GM23338 (cell line): ENCODE measurements at regions not wholly inside any gene's neighbourhood (a gene's known extent, or its start where the extent isn't known, plus 50 kb on each side); places are given as distances from the start of the nearest gene placed in this dataset.

ENCODE experiments used
- ATAC-seq: fragments of 200-7000 bp; cut with Tn5 transposase; 3 replicates; pipeline ENCODE4 v1.9.1; 2020
- DNase-seq: peaks from one replicate; pipeline ENCODE4 v3.0.0-alpha.2; 2015; ENCODE audit warnings: low spot score
- H2AFZ ChIP-seq: fragments of 200-600 bp; sonication (generic); 2 replicates; pipeline ENCODE4 v1.8.0; 2016; ENCODE audit warnings: antibody characterized with exemption, mild to moderate bottlenecking, moderate library complexity
- H3F3A ChIP-seq: fragments of 200-600 bp; sonication (generic); replicated peaks from 2 replicates; pipeline ENCODE4 v1.8.0; 2017; ENCODE audit warnings: antibody characterized with exemption, mixed run types, low read depth
- H3K27ac ChIP-seq: fragments of 200-600 bp; sonication (generic); 2 replicates; pipeline ENCODE4 v1.6.1; 2016; ENCODE audit warnings: low read depth
- H3K27me3 ChIP-seq: fragments of 200-600 bp; sonication (generic); 2 replicates; pipeline ENCODE4 v1.8.0; 2016; ENCODE audit warnings: mild to moderate bottlenecking, mixed run types, moderate library complexity; ENCODE audit not compliant: insufficient read depth
- H3K36me3 ChIP-seq: fragments of 200-600 bp; sonication (generic); 2 replicates; pipeline ENCODE4 v1.8.0; 2016; ENCODE audit warnings: mild to moderate bottlenecking; ENCODE audit not compliant: insufficient read depth
- H3K4me1 ChIP-seq: fragments of 200-600 bp; sonication (generic); 2 replicates; pipeline ENCODE4 v1.8.0; 2016; ENCODE audit warnings: mild to moderate bottlenecking, moderate library complexity; ENCODE audit not compliant: insufficient read depth
- H3K4me2 ChIP-seq: fragments of 200-600 bp; sonication (generic); 2 replicates; pipeline ENCODE4 v1.7.1; 2017; ENCODE audit warnings: mixed run types
- H3K4me3 ChIP-seq: fragments of 200-600 bp; sonication (generic); 2 replicates; pipeline ENCODE4 v1.6.1; 2016; ENCODE audit warnings: mixed run types
- H3K79me2 ChIP-seq: fragments of 200-600 bp; sonication (generic); replicated peaks from 2 replicates; pipeline ENCODE4 v1.8.0; 2017; ENCODE audit warnings: mild to moderate bottlenecking; ENCODE audit not compliant: insufficient read depth
- H3K9me2 ChIP-seq: fragments of 200-600 bp; sonication (generic); 2 replicates; pipeline ENCODE4 v1.8.0; 2017; ENCODE audit not compliant: insufficient read depth
- H4K20me1 ChIP-seq: fragments of 200-600 bp; sonication (generic); replicated peaks from 2 replicates; pipeline ENCODE4 v1.8.0; 2017; ENCODE audit warnings: mild to moderate bottlenecking; ENCODE audit not compliant: insufficient read depth
- H3K27ac Mint-ChIP-seq: 2 replicates; pipeline ENCODE4 v1.8.0; 2020; ENCODE audit warnings: inconsistent platforms, mild to moderate bottlenecking, moderate library complexity, mixed read lengths
- H3K27me3 Mint-ChIP-seq: 3 replicates; pipeline ENCODE4 v1.8.0; 2022; ENCODE audit warnings: low read depth, mild to moderate bottlenecking, moderate library complexity, mixed read lengths, inconsistent platforms; ENCODE audit not compliant: insufficient read depth, poor library complexity
- H3K36me3 Mint-ChIP-seq: 3 replicates; pipeline ENCODE4 v1.8.0; 2021; ENCODE audit warnings: low read depth, mild to moderate bottlenecking, inconsistent platforms, moderate library complexity, mixed read lengths
- H3K4me1 Mint-ChIP-seq: 3 replicates; pipeline ENCODE4 v1.8.0; 2020; ENCODE audit warnings: mild to moderate bottlenecking, inconsistent platforms, mixed read lengths
- H3K4me3 Mint-ChIP-seq: 3 replicates; pipeline ENCODE4 v1.8.0; 2021; ENCODE audit warnings: moderate library complexity, mild to moderate bottlenecking, inconsistent platforms, mixed read lengths
- H3K9me3 Mint-ChIP-seq: 3 replicates; pipeline ENCODE4 v1.8.0; 2020; ENCODE audit warnings: moderate library complexity, mild to moderate bottlenecking, inconsistent platforms, mixed read lengths
- CREB1 ChIP-seq: fragments of 250-450 bp; sonication (Bioruptor Pico); IDR thresholded peaks from 2 replicates; pipeline ENCODE4 v1.5.0; 2020; ENCODE audit warnings: low read depth, mild to moderate bottlenecking, moderate library complexity
- EZH2phosphoT487 ChIP-seq: fragments of 200-600 bp; sonication (generic); IDR thresholded peaks from one replicate; pipeline ENCODE4 v1.8.1; 2018; ENCODE audit warnings: antibody characterized with exemption; ENCODE audit not compliant: unreplicated experiment
- JUNB ChIP-seq: IDR thresholded peaks from one replicate; pipeline ENCODE4 v1.6.1; 2016; ENCODE audit warnings: antibody characterized with exemption; ENCODE audit not compliant: unreplicated experiment
- POLR2AphosphoS5 ChIP-seq: IDR thresholded peaks from 2 replicates; pipeline ENCODE4 v1.6.1; 2016; ENCODE audit warnings: antibody characterized with exemption, low read depth
- STAT1 ChIP-seq: IDR thresholded peaks from one replicate; pipeline ENCODE4 v1.6.1; 2016; ENCODE audit warnings: antibody characterized with exemption; ENCODE audit not compliant: unreplicated experiment
- ZNF114 ChIP-seq: fragments of 250-450 bp; sonication (Bioruptor Pico); IDR thresholded peaks from 2 replicates; pipeline ENCODE4 v1.5.0; 2020; ENCODE audit warnings: mild to moderate bottlenecking, moderate library complexity
- ZNF331 ChIP-seq: fragments of 250-450 bp; sonication (Bioruptor Pico); IDR thresholded peaks from 2 replicates; pipeline ENCODE4 v1.5.0; 2020; ENCODE audit warnings: low read depth, mild to moderate bottlenecking, moderate library complexity
- ZNF462 ChIP-seq: fragments of 250-450 bp; sonication (Bioruptor Pico); IDR thresholded peaks from 2 replicates; pipeline ENCODE4 v1.5.0; 2020; ENCODE audit warnings: mild to moderate bottlenecking, moderate library complexity
- TF ChIP-seq, protein P1 (sequence below), 2 experiments: fragments of 200-600 bp in 1 of 2; sonication (generic) in 1 of 2; conservative IDR thresholded peaks; 2 replicates each; pipeline versions ENCODE4 v1.5.1 to v1.6.1; 2016 to 2017; ENCODE audit warnings: antibody characterized with exemption in 2 of 2, low read depth in 2 of 2, mild to moderate bottlenecking in 2 of 2, moderate library complexity in 1 of 2
- TF ChIP-seq, protein P2 (sequence below): IDR thresholded peaks from 2 replicates; pipeline ENCODE4 v1.6.1; 2016; ENCODE audit warnings: antibody characterized with exemption
- TF ChIP-seq, protein P3 (sequence below): IDR thresholded peaks from one replicate; pipeline ENCODE4 v1.6.1; 2018; ENCODE audit warnings: antibody characterized with exemption; ENCODE audit not compliant: unreplicated experiment

- TF ChIP-seq ZNF462 (CRISPR knock-in tag): no peak
- TF ChIP-seq POLR2AphosphoS5: no peak
- TF ChIP-seq ZNF331 (CRISPR knock-in tag): no peak
- TF ChIP-seq CREB1: no peak
- no peak for TF ChIP-seq JUNB
- TF ChIP-seq, protein P1, sequence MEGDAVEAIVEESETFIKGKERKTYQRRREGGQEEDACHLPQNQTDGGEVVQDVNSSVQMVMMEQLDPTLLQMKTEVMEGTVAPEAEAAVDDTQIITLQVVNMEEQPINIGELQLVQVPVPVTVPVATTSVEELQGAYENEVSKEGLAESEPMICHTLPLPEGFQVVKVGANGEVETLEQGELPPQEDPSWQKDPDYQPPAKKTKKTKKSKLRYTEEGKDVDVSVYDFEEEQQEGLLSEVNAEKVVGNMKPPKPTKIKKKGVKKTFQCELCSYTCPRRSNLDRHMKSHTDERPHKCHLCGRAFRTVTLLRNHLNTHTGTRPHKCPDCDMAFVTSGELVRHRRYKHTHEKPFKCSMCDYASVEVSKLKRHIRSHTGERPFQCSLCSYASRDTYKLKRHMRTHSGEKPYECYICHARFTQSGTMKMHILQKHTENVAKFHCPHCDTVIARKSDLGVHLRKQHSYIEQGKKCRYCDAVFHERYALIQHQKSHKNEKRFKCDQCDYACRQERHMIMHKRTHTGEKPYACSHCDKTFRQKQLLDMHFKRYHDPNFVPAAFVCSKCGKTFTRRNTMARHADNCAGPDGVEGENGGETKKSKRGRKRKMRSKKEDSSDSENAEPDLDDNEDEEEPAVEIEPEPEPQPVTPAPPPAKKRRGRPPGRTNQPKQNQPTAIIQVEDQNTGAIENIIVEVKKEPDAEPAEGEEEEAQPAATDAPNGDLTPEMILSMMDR (conservative IDR thresholded peaks at IDR 0.05; ENCODE audit: low read depth in 2 of 2): no peak
- TF ChIP-seq ZNF114 (CRISPR knock-in tag): no peak
Measured at GRCh38 chr16:86747761-86748160, 169.4 kb downstream of the FOXL1 start (continued).

DNA sequence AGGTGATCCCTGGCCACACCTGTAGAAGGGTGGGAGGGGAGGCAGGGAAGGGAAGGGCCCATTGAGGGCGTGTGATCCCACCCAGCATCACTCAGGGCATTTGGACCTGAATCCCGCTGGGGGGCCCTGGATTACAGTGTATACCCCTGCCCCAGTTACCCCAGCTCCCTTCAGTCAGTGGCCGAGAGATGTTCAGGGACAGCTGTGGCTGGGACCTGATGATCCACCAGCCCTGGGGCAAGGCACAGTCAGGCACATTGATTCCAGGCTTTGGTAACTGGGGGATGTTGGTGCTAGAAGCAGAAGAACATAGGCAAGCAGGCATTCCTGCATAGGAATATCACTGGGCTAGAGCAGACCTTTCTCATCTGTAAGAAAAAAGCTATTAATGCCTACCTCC, 170.3 kb downstream of the FOXL1 start:
- Histone ChIP-seq H3K4me2 (no peak overlapping the region), H2AFZ (no peak overlapping the region), H3K9me2 (no peaks in the 10 kb centered on the region), H3K27me3 (no peaks in the 10 kb centered on the region), H3K79me2 (no peaks in the 10 kb centered on the region), H3K4me1 (no peaks in the 10 kb centered on the region), H3F3A (no peaks in the 10 kb centered on the region), H3K36me3 (no peaks in the 10 kb centered on the region), H4K20me1 (no peaks in the 10 kb centered on the region), H3K4me3 (no peak overlapping the region), H3K27ac (no peak overlapping the region)
- H3K36me3 Mint-ChIP-seq: no peaks in the 10 kb centered on the region; the same call in 2 of the 3 replicates
- no peaks in the 10 kb centered on the region; the same call in 2 of the 3 replicates for H3K9me3 Mint-ChIP-seq
- no peak for DNase-seq
- H3K4me1 Mint-ChIP-seq: peaks cover 20% of the 10 kb centered on the region
- H3K27me3 Mint-ChIP-seq: peaks cover 11% of the 10 kb centered on the region
- H3K27ac Mint-ChIP-seq: no peak overlapping the region
- no peak for ATAC-seq
- H3K4me3 Mint-ChIP-seq: no peak overlapping the region
- TF ChIP-seq STAT1 (no peak), POLR2AphosphoS5 (no peak), ZNF331 (CRISPR knock-in tag) (no peak), EZH2phosphoT487 (no peak)
- TF ChIP-seq, protein P2, sequence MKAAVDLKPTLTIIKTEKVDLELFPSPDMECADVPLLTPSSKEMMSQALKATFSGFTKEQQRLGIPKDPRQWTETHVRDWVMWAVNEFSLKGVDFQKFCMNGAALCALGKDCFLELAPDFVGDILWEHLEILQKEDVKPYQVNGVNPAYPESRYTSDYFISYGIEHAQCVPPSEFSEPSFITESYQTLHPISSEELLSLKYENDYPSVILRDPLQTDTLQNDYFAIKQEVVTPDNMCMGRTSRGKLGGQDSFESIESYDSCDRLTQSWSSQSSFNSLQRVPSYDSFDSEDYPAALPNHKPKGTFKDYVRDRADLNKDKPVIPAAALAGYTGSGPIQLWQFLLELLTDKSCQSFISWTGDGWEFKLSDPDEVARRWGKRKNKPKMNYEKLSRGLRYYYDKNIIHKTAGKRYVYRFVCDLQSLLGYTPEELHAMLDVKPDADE: no peak
- TF ChIP-seq, protein P1 (conservative IDR thresholded peaks at IDR 0.05; ENCODE audit: low read depth in 2 of 2): no peak
- TF ChIP-seq, protein P3, sequence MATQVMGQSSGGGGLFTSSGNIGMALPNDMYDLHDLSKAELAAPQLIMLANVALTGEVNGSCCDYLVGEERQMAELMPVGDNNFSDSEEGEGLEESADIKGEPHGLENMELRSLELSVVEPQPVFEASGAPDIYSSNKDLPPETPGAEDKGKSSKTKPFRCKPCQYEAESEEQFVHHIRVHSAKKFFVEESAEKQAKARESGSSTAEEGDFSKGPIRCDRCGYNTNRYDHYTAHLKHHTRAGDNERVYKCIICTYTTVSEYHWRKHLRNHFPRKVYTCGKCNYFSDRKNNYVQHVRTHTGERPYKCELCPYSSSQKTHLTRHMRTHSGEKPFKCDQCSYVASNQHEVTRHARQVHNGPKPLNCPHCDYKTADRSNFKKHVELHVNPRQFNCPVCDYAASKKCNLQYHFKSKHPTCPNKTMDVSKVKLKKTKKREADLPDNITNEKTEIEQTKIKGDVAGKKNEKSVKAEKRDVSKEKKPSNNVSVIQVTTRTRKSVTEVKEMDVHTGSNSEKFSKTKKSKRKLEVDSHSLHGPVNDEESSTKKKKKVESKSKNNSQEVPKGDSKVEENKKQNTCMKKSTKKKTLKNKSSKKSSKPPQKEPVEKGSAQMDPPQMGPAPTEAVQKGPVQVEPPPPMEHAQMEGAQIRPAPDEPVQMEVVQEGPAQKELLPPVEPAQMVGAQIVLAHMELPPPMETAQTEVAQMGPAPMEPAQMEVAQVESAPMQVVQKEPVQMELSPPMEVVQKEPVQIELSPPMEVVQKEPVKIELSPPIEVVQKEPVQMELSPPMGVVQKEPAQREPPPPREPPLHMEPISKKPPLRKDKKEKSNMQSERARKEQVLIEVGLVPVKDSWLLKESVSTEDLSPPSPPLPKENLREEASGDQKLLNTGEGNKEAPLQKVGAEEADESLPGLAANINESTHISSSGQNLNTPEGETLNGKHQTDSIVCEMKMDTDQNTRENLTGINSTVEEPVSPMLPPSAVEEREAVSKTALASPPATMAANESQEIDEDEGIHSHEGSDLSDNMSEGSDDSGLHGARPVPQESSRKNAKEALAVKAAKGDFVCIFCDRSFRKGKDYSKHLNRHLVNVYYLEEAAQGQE: no peak
